HG02852 (cell line): ENCODE measurements at regions not wholly inside any gene's neighbourhood (a gene's known extent, or its start where the extent isn't known, plus 50 kb on each side); places are given as distances from the start of the nearest gene placed in this dataset.
A peak's percentile ranks its signal among the peaks of the same experiment; 100 is the strongest.
"Not testable (repeated sequence)": the region's sequence is repeated elsewhere in the genome, so short reads cannot be mapped to it uniquely, and the experiment has no call there.

Experiments used
- ATAC-seq: cut with Tn5 transposase; IDR thresholded peaks from one replicate; pipeline ENCODE4 v1.9.1; 2021; ENCODE audit warnings: mild to moderate bottlenecking, moderate library complexity; ENCODE audit not compliant: unreplicated experiment

- no peak for ATAC-seq
Measured at GRCh38 chr5:143594902-143595818, 191.7 kb upstream of the NR3C1 start.

GRCh38 chr5:143593723-143594122 lies 190.2 kb upstream of the NR3C1 start:
- ATAC-seq: peak; percentile 42

GRCh38 chr5:143592648-143593047 lies 189.2 kb upstream of the NR3C1 start:
- ATAC-seq: peak; percentile 80

- no peak for ATAC-seq
Measured at GRCh38 chr5:143588933-143589662, 185.6 kb upstream of the NR3C1 start.

- ATAC-seq: not testable (repeated sequence)
Measured at GRCh38 chr5:143588121-143588520, 184.6 kb upstream of the NR3C1 start.

GRCh38 chr5:143586781-143587362 lies 183.4 kb upstream of the NR3C1 start:
- no peak for ATAC-seq

GRCh38 chr5:143585970-143586369 lies 182.5 kb upstream of the NR3C1 start:
- no peak for ATAC-seq

GRCh38 chr5:143583409-143583808 lies 179.9 kb upstream of the NR3C1 start:
- peak; percentile 48 for ATAC-seq

- no peak for ATAC-seq
Measured at GRCh38 chr5:143582869-143583268, 179.4 kb upstream of the NR3C1 start.

- ATAC-seq: no peak
Measured at GRCh38 chr5:143582176-143582575, 178.7 kb upstream of the NR3C1 start.

GRCh38 chr5:143581649-143582048 lies 178.2 kb upstream of the NR3C1 start:
- ATAC-seq: no peak

- ATAC-seq: no peak
Measured at GRCh38 chr5:143581147-143581546, 177.7 kb upstream of the NR3C1 start.

GRCh38 chr5:143576711-143577484 lies 173.4 kb upstream of the NR3C1 start:
- ATAC-seq: no peak

- ATAC-seq: no peak
Measured at GRCh38 chr5:143575286-143575685, 171.8 kb upstream of the NR3C1 start.

GRCh38 chr5:143574236-143574635 lies 170.8 kb upstream of the NR3C1 start:
- no peak for ATAC-seq

- peak; percentile 72 for ATAC-seq
Measured at GRCh38 chr5:143573568-143574170, 170.2 kb upstream of the NR3C1 start.

GRCh38 chr5:143572671-143573070 lies 169.2 kb upstream of the NR3C1 start:
- ATAC-seq: no peak

- no peak for ATAC-seq
Measured at GRCh38 chr5:143571642-143572624, 168.4 kb upstream of the NR3C1 start.

GRCh38 chr5:143570989-143571388 lies 167.5 kb upstream of the NR3C1 start:
- no peak for ATAC-seq
